ENCODE measurements at regions not wholly inside any gene's neighbourhood (a gene's known extent, or its start where the extent isn't known, plus 50 kb on each side); places are given as distances from the start of the nearest gene placed in this dataset.

GRCh38 chr13:76772241-76772640, 114.0 kb downstream of the KCTD12 start:
- Histone ChIP-seq H3K9me3 (ENCODE audit: control insufficient read depth, low read depth, low read length) (no peaks in the 10 kb centered on the region), H3K36me3 (ENCODE audit: control insufficient read depth in 2 of 2, extremely low read depth in 1 of 2, insufficient read depth in 2 of 2, low read length in 2 of 2) (no peaks in the 10 kb centered on the region), H3K9me1 (ENCODE audit: control insufficient read depth, extremely low read depth, insufficient read depth, low read length) (no peaks in the 10 kb centered on the region), H3K4me3 (ENCODE audit: control insufficient read depth in 2 of 3, extremely low read depth in 1 of 3, insufficient read depth in 2 of 3, low read depth in 1 of 3, low read length in 3 of 3) (no peak overlapping the region), H3K79me2 (ENCODE audit: control insufficient read depth, insufficient read depth, low read length) (no peaks in the 10 kb centered on the region), H3K9ac (ENCODE audit: control insufficient read depth, extremely low read depth, insufficient read depth, low read length) (no peak overlapping the region), H3K27ac (ENCODE audit: control insufficient read depth, insufficient read depth, low read length) (no peak overlapping the region), H4K20me1 (ENCODE audit: control insufficient read depth, extremely low read depth, insufficient read depth, low read length) (no peaks in the 10 kb centered on the region), H3K4me2 (ENCODE audit: control insufficient read depth, extremely low read depth, insufficient read depth, low read depth, low read length) (no peak overlapping the region), H2AFZ (ENCODE audit: control insufficient read depth, low read length) (no peak overlapping the region), H3K27me3 (ENCODE audit: control insufficient read depth, extremely low read depth, insufficient read depth, low read length) (no peaks in the 10 kb centered on the region), H3K4me1 (ENCODE audit: control insufficient read depth, extremely low read depth, insufficient read depth, low read length) (no peaks in the 10 kb centered on the region)
- DNase-seq (ENCODE audit: low read depth, low spot score): no peak
- dilution Hi-C loops (cut with MboI; ENCODE audit: extremely low pct_ligation_motif_present, low sequenced_read_pairs): no loop called here
- TF ChIP-seq EZH2 (IDR thresholded peaks at IDR 0.05; ENCODE audit: low read length) (no peak), CTCF (optimal IDR thresholded peaks at IDR 0.05 in 1 of 3, IDR thresholded peaks at IDR 0.05 in 1 of 3, conservative IDR thresholded peaks at IDR 0.05 in 1 of 3; ENCODE audit: extremely low read depth in 1 of 3, insufficient read depth in 2 of 3, low read length in 3 of 3) (no peak)
- no peak for FAIRE-seq

GRCh38 chr13:76769271-76769791, 116.9 kb downstream of the KCTD12 start:
- H4K20me1 ChIP-seq (ENCODE audit: control insufficient read depth, extremely low read depth, insufficient read depth, low read length): no peaks in the 10 kb centered on the region
- no peaks in the 10 kb centered on the region for H3K79me2 ChIP-seq (ENCODE audit: control insufficient read depth, insufficient read depth, low read length)
- H3K27me3 ChIP-seq (ENCODE audit: control insufficient read depth, extremely low read depth, insufficient read depth, low read length): no peaks in the 10 kb centered on the region
- FAIRE-seq (no peak), DNase-seq (ENCODE audit: low read depth, low spot score) (no peak)
- H3K27ac ChIP-seq (ENCODE audit: control insufficient read depth, insufficient read depth, low read length): no peak overlapping the region
- dilution Hi-C loops (cut with MboI; ENCODE audit: extremely low pct_ligation_motif_present, low sequenced_read_pairs): no loop called here
- no peaks in the 10 kb centered on the region for H3K9me1 ChIP-seq (ENCODE audit: control insufficient read depth, extremely low read depth, insufficient read depth, low read length)
- H3K9me3 ChIP-seq (ENCODE audit: control insufficient read depth, low read depth, low read length): no peaks in the 10 kb centered on the region
- H3K4me3 ChIP-seq (ENCODE audit: control insufficient read depth in 2 of 3, extremely low read depth in 1 of 3, insufficient read depth in 2 of 3, low read depth in 1 of 3, low read length in 3 of 3): no peak overlapping the region
- no peak overlapping the region for H3K9ac ChIP-seq (ENCODE audit: control insufficient read depth, extremely low read depth, insufficient read depth, low read length)
- TF ChIP-seq EZH2 (IDR thresholded peaks at IDR 0.05; ENCODE audit: low read length) (no peak), CTCF (optimal IDR thresholded peaks at IDR 0.05 in 1 of 3, IDR thresholded peaks at IDR 0.05 in 1 of 3, conservative IDR thresholded peaks at IDR 0.05 in 1 of 3; ENCODE audit: extremely low read depth in 1 of 3, insufficient read depth in 2 of 3, low read length in 3 of 3) (no peak)
- H3K4me2 ChIP-seq (ENCODE audit: control insufficient read depth, extremely low read depth, insufficient read depth, low read depth, low read length): no peak overlapping the region
- no peaks in the 10 kb centered on the region for H3K4me1 ChIP-seq (ENCODE audit: control insufficient read depth, extremely low read depth, insufficient read depth, low read length)
- H3K36me3 ChIP-seq (ENCODE audit: control insufficient read depth in 2 of 2, extremely low read depth in 1 of 2, insufficient read depth in 2 of 2, low read length in 2 of 2): no peaks in the 10 kb centered on the region
- H2AFZ ChIP-seq (ENCODE audit: control insufficient read depth, low read length): no peak overlapping the region
